HepG2 (cell line): ENCODE measurements at regions not wholly inside any gene's neighbourhood (a gene's known extent, or its start where the extent isn't known, plus 50 kb on each side); places are given as distances from the start of the nearest gene placed in this dataset.

Experiments used
- ATAC-seq: fragments of 200-7000 bp; cut with Tn5 transposase; 3 replicates; pipeline ENCODE4 v1.9.1; 2020; ENCODE audit warnings: mild to moderate bottlenecking, moderate library complexity
- BruUV-seq: library from RNA; stranded (reverse); fragments of 400-500 nt; replicated peaks from 2 replicates; lab custom pipeline; 2021; lab: Mats Ljungman, UMichigan
- CTCF ChIA-PET: fragments of 300-600 bp; formaldehyde crosslinking; extraction: SDS; loops from one replicate; lab custom pipeline; 2021; ENCODE audit warnings: low total read pairs, inconsistent platforms, low intra/inter-chr PET ratio; lab: Yijun Ruan, JAX
- POLR2A ChIA-PET: fragments of 350-600 bp; sonication (Branson Sonifier 250); formaldehyde crosslinking; loops from one replicate; lab custom pipeline; 2020; ENCODE audit warnings: antibody characterized with exemption, inconsistent platforms; lab: Yijun Ruan, JAX
- DNase-seq: peaks from one replicate; pipeline ENCODE4 v3.0.0-alpha.2; 2015; ENCODE audit warnings: low spot score
- FAIRE-seq: peaks from 3 replicates; lab custom pipeline; 2011; peaks lifted over from hg19 to GRCh38; lab: Jason Lieb, UNC
- H2AFZ ChIP-seq: one replicate; pipeline ENCODE4 v1.6.1; 2011; ENCODE audit warnings: low read length, inconsistent platforms
- H3K27ac ChIP-seq: fragments of 300-600 bp; 3 replicates; pipeline ENCODE4 v1.8.0; 2011; ENCODE audit warnings: mixed run types, mild to moderate bottlenecking, mixed read lengths, low read length, inconsistent platforms; ENCODE audit not compliant: insufficient read depth; ENCODE audit errors: extremely low read length
- H3K27me3 ChIP-seq, 2 experiments: fragments of 200-600 bp in 1 of 2; 2 replicates in 1 of 2; 3 replicates in 1 of 2; pipeline versions ENCODE4 v1.6.0 to v1.8.0; 2011; ENCODE audit warnings: low read length in 2 of 2, mild to moderate bottlenecking in 2 of 2, moderate library complexity in 2 of 2, inconsistent platforms in 1 of 2; ENCODE audit not compliant: insufficient read depth in 2 of 2, control insufficient read depth in 1 of 2
- H3K36me3 ChIP-seq, 2 experiments: fragments of 200-600 bp in 1 of 2; replicated peaks in 1 of 2; 2 replicates in 1 of 2; 3 replicates in 1 of 2; pipeline versions ENCODE4 v1.5.1 to v1.8.0; 2011; ENCODE audit warnings: low read length in 2 of 2, inconsistent platforms in 1 of 2; ENCODE audit not compliant: insufficient read depth in 2 of 2, control insufficient read depth in 1 of 2
- H3K4me1 ChIP-seq: 2 replicates; pipeline ENCODE4 v1.5.1; 2012; ENCODE audit warnings: low read length, inconsistent platforms; ENCODE audit not compliant: insufficient read depth
- H3K4me2 ChIP-seq: 2 replicates; pipeline ENCODE4 v1.6.0; 2011; ENCODE audit warnings: low read depth, low read length, inconsistent platforms
- H3K4me3 ChIP-seq, 3 experiments: fragments of 200-600 bp in 1 of 3; sonication (generic), shearing (Covaris generic) in 1 of 3; replicated peaks in 1 of 3; 2 replicates each; pipeline ENCODE4 v1.5.1; 2011 to 2016; ENCODE audit warnings: low read length in 3 of 3, inconsistent platforms in 2 of 3, low read depth in 2 of 3, mild to moderate bottlenecking in 2 of 3, control low read depth in 1 of 3, mixed read lengths in 1 of 3; ENCODE audit not compliant: insufficient read depth in 1 of 3
- H3K79me2 ChIP-seq: one replicate; pipeline ENCODE4 v1.6.1; 2011; ENCODE audit warnings: low read length, inconsistent platforms; ENCODE audit not compliant: insufficient read depth
- H3K9ac ChIP-seq: 2 replicates; pipeline ENCODE4 v1.6.0; 2011; ENCODE audit warnings: mild to moderate bottlenecking, low read depth, low read length, inconsistent platforms; ENCODE audit not compliant: insufficient read depth
- H3K9me3 ChIP-seq: 2 replicates; pipeline ENCODE4 v1.5.1; 2012; ENCODE audit warnings: mild to moderate bottlenecking, low read length
- H4K20me1 ChIP-seq: 2 replicates; pipeline ENCODE4 v1.6.0; 2011; ENCODE audit warnings: inconsistent platforms, mild to moderate bottlenecking, low read length, moderate library complexity; ENCODE audit not compliant: insufficient read depth
- FOXC1 ChIP-seq: sonication (generic); formaldehyde crosslinking; IDR thresholded peaks from 2 replicates; pipeline ENCODE4 v1.8.0; 2022; ENCODE audit warnings: mild to moderate bottlenecking, missing genetic modification reagents, borderline replicate concordance
- SRSF1 ChIP-seq: fragments of 200-400 bp; formaldehyde crosslinking; optimal IDR thresholded peaks from 2 replicates; pipeline ENCODE3; 2017; ENCODE audit warnings: mild to moderate bottlenecking, low read depth, low read length, moderate library complexity
- WGBS: methylation state at CpG from one replicate; pipeline ENCODE4 v1.1.6; 2017; ENCODE audit warnings: low lambda C conversion rate; 5-methylcytosine and 5-hydroxymethylcytosine counted together
- in situ Hi-C: cut with HindIII; loops from 2 replicates; pipeline ENCODE4 v1.10.0; 2017; ENCODE audit warnings: low pct_unique_long_range_greater_than_20kb; ENCODE audit not compliant: extremely low pct_ligation_motif_present
- intact Hi-C: fragments of 100-400 bp; cut with micrococcal nuclease; formaldehyde crosslinking; loops from one replicate; pipeline ENCODE4 v1.10.0; 2022; ENCODE audit not compliant: unreplicated experiment
- TF ChIP-seq, protein P1 (sequence below): sonication (generic); formaldehyde crosslinking; IDR thresholded peaks from 2 replicates; pipeline ENCODE4 v1.4.0; 2020; ENCODE audit warnings: missing genetic modification reagents
- TF ChIP-seq, protein P2 (sequence below): sonication (generic); formaldehyde crosslinking; IDR thresholded peaks from 2 replicates; pipeline ENCODE4 v1.5.0; 2020; ENCODE audit warnings: missing genetic modification reagents

DNA sequence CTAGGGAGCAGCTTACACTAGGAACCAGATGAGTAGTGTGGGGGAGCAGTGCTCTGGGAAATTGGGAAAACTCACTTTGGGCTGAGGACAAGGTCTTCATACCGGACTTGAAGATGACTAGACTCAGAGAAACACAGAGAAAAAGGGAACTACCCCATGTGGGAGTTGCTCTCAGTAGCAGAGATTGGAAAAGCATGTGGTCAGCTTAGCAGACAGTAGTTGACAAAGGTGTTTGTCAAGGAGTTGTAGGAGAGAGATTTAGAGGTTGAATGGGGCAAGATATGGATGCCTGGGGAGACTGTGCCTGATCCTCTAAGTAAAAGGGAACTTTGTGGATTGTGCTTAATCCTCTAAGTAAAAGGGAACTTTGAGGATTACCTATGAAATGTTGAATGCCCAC is 194.5 kb upstream of the COX10 start:
- Histone ChIP-seq H3K9me3 (no peaks in the 10 kb centered on the region), H3K36me3 (no peaks in the 10 kb centered on the region), H3K9ac (no peak overlapping the region), H3K4me3 (no peak overlapping the region), H3K79me2 (no peaks in the 10 kb centered on the region), H3K27me3 (no peaks in the 10 kb centered on the region), H2AFZ (no peak overlapping the region), H3K4me2 (no peak overlapping the region), H3K27ac (no peak overlapping the region), H3K4me1 (no peaks in the 10 kb centered on the region), H4K20me1 (no peaks in the 10 kb centered on the region)
- 76% methylated on average over 1 of the region's 1 CpG for WGBS
- FAIRE-seq (no peak), DNase-seq (no peak), ATAC-seq (no peak)
- intact Hi-C loops (no loop called here), in situ Hi-C loops (no loop called here)
- POLR2A ChIA-PET, result no interaction called here
- BruUV-seq, result no TSS peak
- TF ChIP-seq, protein P1, sequence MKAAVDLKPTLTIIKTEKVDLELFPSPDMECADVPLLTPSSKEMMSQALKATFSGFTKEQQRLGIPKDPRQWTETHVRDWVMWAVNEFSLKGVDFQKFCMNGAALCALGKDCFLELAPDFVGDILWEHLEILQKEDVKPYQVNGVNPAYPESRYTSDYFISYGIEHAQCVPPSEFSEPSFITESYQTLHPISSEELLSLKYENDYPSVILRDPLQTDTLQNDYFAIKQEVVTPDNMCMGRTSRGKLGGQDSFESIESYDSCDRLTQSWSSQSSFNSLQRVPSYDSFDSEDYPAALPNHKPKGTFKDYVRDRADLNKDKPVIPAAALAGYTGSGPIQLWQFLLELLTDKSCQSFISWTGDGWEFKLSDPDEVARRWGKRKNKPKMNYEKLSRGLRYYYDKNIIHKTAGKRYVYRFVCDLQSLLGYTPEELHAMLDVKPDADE (CRISPR knock-in tag), result no peak
- no peak for TF ChIP-seq FOXC1 (CRISPR knock-in tag)
- CTCF ChIA-PET, result no interaction called here

DNA sequence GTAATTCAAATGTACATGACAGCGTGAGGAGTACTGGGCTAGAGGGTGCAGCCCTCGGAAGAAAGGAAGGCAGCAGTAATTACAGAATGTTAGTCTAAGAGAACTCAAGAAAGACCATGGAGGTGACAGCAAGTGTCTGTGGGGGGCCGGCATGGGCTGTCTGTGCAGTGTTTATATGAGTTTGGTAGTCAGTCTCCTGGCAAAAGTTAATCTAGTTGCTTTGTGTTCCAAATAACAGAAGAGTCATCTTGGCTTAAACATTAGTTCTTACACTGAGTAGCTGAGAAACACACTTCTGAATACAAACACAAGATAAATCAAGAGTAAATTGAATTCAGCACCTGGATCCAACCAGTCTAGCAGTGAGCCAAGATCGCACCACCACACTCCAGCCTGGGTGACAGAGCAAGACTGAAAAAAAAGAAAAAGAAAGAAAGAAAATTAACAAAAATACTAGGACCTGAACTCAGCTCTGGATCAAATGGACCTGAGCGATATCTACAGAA is 189.3 kb upstream of the COX10 start:
- no TSS peak for BruUV-seq
- in situ Hi-C loops, result no loop called here
- Histone ChIP-seq H2AFZ (no peak overlapping the region), H4K20me1 (no peaks in the 10 kb centered on the region), H3K4me1 (peaks cover 9% of the 10 kb centered on the region; the same call in 1 of the 2 replicates), H3K79me2 (no peaks in the 10 kb centered on the region), H3K9ac (no peak overlapping the region), H3K36me3 (no peaks in the 10 kb centered on the region), H3K4me3 (no peak overlapping the region), H3K9me3 (no peaks in the 10 kb centered on the region), H3K27ac (no peak overlapping the region), H3K4me2 (no peak overlapping the region), H3K27me3 (no peaks in the 10 kb centered on the region)
- ATAC-seq (no peak), FAIRE-seq (no peak), DNase-seq (no peak)
- ChIA-PET POLR2A (no interaction called here), CTCF (no interaction called here)
- intact Hi-C loops, result no loop called here
- TF ChIP-seq, protein P2, sequence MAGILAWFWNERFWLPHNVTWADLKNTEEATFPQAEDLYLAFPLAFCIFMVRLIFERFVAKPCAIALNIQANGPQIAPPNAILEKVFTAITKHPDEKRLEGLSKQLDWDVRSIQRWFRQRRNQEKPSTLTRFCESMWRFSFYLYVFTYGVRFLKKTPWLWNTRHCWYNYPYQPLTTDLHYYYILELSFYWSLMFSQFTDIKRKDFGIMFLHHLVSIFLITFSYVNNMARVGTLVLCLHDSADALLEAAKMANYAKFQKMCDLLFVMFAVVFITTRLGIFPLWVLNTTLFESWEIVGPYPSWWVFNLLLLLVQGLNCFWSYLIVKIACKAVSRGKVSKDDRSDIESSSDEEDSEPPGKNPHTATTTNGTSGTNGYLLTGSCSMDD, result no peak
- TF ChIP-seq SRSF1, result no peak
- 77% methylated on average over 5 of the region's 5 CpGs for WGBS
